Mesenchymal stem cell (in vitro differentiated cells and primary cell): ENCODE measurements at regions not wholly inside any gene's neighbourhood (a gene's known extent, or its start where the extent isn't known, plus 50 kb on each side); places are given as distances from the start of the nearest gene placed in this dataset.

ENCODE experiments used
- DNase-seq: peaks from one replicate; pipeline ENCODE4 v3.0.0-alpha.2; 2013
- H2AFZ ChIP-seq: one replicate; pipeline ENCODE4 v1.6.1; 2013; ENCODE audit warnings: low read depth, mild to moderate bottlenecking, control low read depth, inconsistent platforms, low read length, moderate library complexity
- H2AK5ac ChIP-seq: 2 replicates; pipeline ENCODE4 v1.6.1; 2013; ENCODE audit warnings: low read length, moderate library complexity, mild to moderate bottlenecking, inconsistent platforms; ENCODE audit not compliant: severe bottlenecking
- H2BK120ac ChIP-seq: one replicate; pipeline ENCODE4 v1.6.1; 2013; ENCODE audit warnings: low read depth, mild to moderate bottlenecking, inconsistent platforms, low read length, moderate library complexity
- H2BK12ac ChIP-seq, 2 experiments: one replicate each; pipeline ENCODE4 v1.6.1; 2013; ENCODE audit warnings: inconsistent platforms in 2 of 2, low read length in 2 of 2, mild to moderate bottlenecking in 2 of 2, moderate library complexity in 2 of 2, control low read depth in 1 of 2
- H2BK15ac ChIP-seq: one replicate; pipeline ENCODE4 v1.6.1; 2013; ENCODE audit warnings: mild to moderate bottlenecking, low read depth, inconsistent platforms; ENCODE audit not compliant: poor library complexity, severe bottlenecking
- H2BK5ac ChIP-seq: 2 replicates; pipeline ENCODE4 v1.6.1; 2013; ENCODE audit warnings: low read depth, mild to moderate bottlenecking, low read length, control low read depth, inconsistent platforms; ENCODE audit not compliant: poor library complexity, severe bottlenecking
- H3K14ac ChIP-seq, 2 experiments: one replicate each; pipeline ENCODE4 v1.6.1; 2013; ENCODE audit warnings: inconsistent platforms in 2 of 2, low read length in 2 of 2, control low read depth in 1 of 2, mild to moderate bottlenecking in 1 of 2, moderate library complexity in 1 of 2
- H3K18ac ChIP-seq, 2 experiments: one replicate each; pipeline ENCODE4 v1.6.1; 2013; ENCODE audit warnings: inconsistent platforms in 2 of 2, low read length in 2 of 2, control low read depth in 1 of 2, low read depth in 1 of 2, mild to moderate bottlenecking in 1 of 2
- H3K23ac ChIP-seq, 2 experiments: one replicate each; pipeline ENCODE4 v1.6.1; 2013; ENCODE audit warnings: inconsistent platforms in 2 of 2, low read length in 2 of 2, mild to moderate bottlenecking in 2 of 2, moderate library complexity in 2 of 2, control low read depth in 1 of 2
- H3K27ac ChIP-seq: 2 replicates; pipeline ENCODE4 v1.5.1; 2013; ENCODE audit warnings: mild to moderate bottlenecking, moderate library complexity, low read length, control low read depth, inconsistent platforms; ENCODE audit not compliant: poor library complexity, severe bottlenecking
- H3K27me3 ChIP-seq, 2 experiments: 2 replicates each; pipeline versions ENCODE4 v1.6.1 to v1.7.0; 2013; ENCODE audit warnings: low read length in 2 of 2, mild to moderate bottlenecking in 2 of 2, moderate library complexity in 2 of 2, control low read depth in 1 of 2, inconsistent platforms in 1 of 2; ENCODE audit not compliant: control insufficient read depth in 1 of 2, insufficient read depth in 1 of 2
- H3K36me3 ChIP-seq, 2 experiments: 2 replicates each; pipeline versions ENCODE4 v1.6.1 to v1.7.0; 2013; ENCODE audit warnings: low read length in 2 of 2, control low read depth in 1 of 2, inconsistent platforms in 1 of 2, low read depth in 1 of 2, mild to moderate bottlenecking in 1 of 2; ENCODE audit not compliant: insufficient read depth in 2 of 2, control insufficient read depth in 1 of 2
- H3K4ac ChIP-seq, 2 experiments: one replicate each; pipeline ENCODE4 v1.6.1; 2013; ENCODE audit warnings: inconsistent platforms in 2 of 2, low read length in 2 of 2, mild to moderate bottlenecking in 2 of 2, moderate library complexity in 2 of 2, control low read depth in 1 of 2, low read depth in 1 of 2
- H3K4me1 ChIP-seq: 2 replicates; pipeline ENCODE4 v1.6.1; 2013; ENCODE audit warnings: low read depth, low read length, control low read depth; ENCODE audit not compliant: control insufficient read depth, insufficient read depth
- H3K4me2 ChIP-seq: 2 replicates; pipeline ENCODE4 v1.6.1; 2013; ENCODE audit warnings: low read length, mild to moderate bottlenecking, inconsistent platforms; ENCODE audit not compliant: poor library complexity, severe bottlenecking
- H3K4me3 ChIP-seq, 2 experiments: 2 replicates each; pipeline versions ENCODE4 v1.5.1 to v1.7.0; 2013; ENCODE audit warnings: low read length in 2 of 2, mild to moderate bottlenecking in 2 of 2, control low read depth in 1 of 2, low read depth in 1 of 2; ENCODE audit not compliant: insufficient read depth in 1 of 2
- H3K79me1 ChIP-seq: replicated peaks from 2 replicates; pipeline ENCODE4 v1.6.1; 2013; ENCODE audit warnings: mild to moderate bottlenecking, control low read depth, low read length, inconsistent platforms; ENCODE audit not compliant: poor library complexity, severe bottlenecking
- H3K9ac ChIP-seq: 2 replicates; pipeline ENCODE4 v1.7.0; 2013; ENCODE audit warnings: mild to moderate bottlenecking, low read length, moderate library complexity
- H3K9me3 ChIP-seq: 2 replicates; pipeline ENCODE4 v1.7.0; 2013; ENCODE audit warnings: mild to moderate bottlenecking, low read length; ENCODE audit not compliant: control insufficient read depth
- H4K8ac ChIP-seq: one replicate; pipeline ENCODE4 v1.6.1; 2013; ENCODE audit warnings: inconsistent platforms, mild to moderate bottlenecking, low read length, moderate library complexity
- H4K91ac ChIP-seq: one replicate; pipeline ENCODE4 v1.6.1; 2013; ENCODE audit warnings: mild to moderate bottlenecking, low read length, inconsistent platforms
- WGBS: methylation state at CpG from one replicate; pipeline ENCODE4 v1.1.7; 2013; ENCODE audit warnings: mixed read lengths; 5-methylcytosine and 5-hydroxymethylcytosine counted together

DNA sequence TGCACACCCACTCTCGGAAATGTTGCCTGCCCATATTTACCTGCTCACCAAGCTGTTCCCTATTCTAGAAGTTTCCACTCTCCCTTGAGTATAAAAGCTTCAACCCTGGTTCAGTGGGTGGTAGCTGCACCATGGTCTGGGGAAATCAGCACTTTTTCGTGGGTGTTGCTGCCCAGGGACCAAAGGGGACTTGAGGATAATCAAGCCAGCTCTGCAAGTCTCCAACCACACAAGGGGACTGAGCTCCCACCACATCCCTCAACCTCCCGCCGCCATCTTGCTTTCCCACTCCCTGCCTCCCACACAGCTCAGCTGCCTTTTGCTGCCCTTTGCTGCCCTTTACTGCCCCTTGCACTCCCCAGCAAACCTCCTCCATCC lies 210.0 kb downstream of the AUH start:
- WGBS = 95% methylated on average over 4 of the region's 4 CpGs
- H2BK120ac ChIP-seq = no peak overlapping the region
- H3K9ac ChIP-seq = peak overlapping the region; percentile 60
- H3K4me1 ChIP-seq = peaks cover 9% of the 10 kb centered on the region
- no peaks in the 10 kb centered on the region for H3K27me3 ChIP-seq
- no peak overlapping the region for H2AFZ ChIP-seq
- H3K79me1 ChIP-seq = no peaks in the 10 kb centered on the region
- H3K4me3 ChIP-seq = no peak overlapping the region
- peak overlapping the region in 1 of 2 experiments; percentile 18 for H2BK12ac ChIP-seq
- H3K14ac ChIP-seq = peak overlapping the region in 1 of 2 experiments; percentile 82
- DNase-seq = no peak
- H3K4ac ChIP-seq = peak overlapping the region in 1 of 2 experiments; percentile 36
- peak overlapping the region in 1 of 2 experiments; percentile 50 for H3K18ac ChIP-seq
- no peak overlapping the region for H4K91ac ChIP-seq
- no peak overlapping the region for H3K27ac ChIP-seq
- no peak overlapping the region for H3K23ac ChIP-seq
- H4K8ac ChIP-seq = peak overlapping the region; percentile 23
- H2BK15ac ChIP-seq = no peak overlapping the region
- no peak overlapping the region for H2BK5ac ChIP-seq
- no peak overlapping the region for H3K4me2 ChIP-seq
- H3K36me3 ChIP-seq = no peaks in the 10 kb centered on the region
- H2AK5ac ChIP-seq = no peak overlapping the region
- peaks cover 7% of the 10 kb centered on the region for H3K9me3 ChIP-seq

DNA sequence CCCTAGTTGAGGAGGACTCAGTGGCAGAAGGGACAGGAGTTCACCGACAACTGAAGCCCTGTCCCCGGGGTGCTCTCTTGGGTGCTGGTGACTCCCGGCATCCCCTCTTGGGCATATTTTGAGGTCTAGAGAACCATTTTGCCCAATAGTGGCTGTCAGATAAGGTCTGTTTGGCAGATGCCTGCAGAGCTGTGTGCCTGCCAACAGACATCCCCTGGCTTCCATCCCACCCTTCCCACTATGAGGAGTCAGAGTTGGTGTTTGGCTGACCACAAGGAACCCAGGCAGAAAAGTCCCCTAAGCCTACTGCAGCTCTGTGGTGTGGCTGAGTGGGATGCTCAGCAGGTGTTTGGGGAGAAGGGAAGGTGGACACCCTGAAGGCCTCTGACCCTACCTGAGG lies 207.0 kb downstream of the AUH start:
- Histone ChIP-seq H3K4me1 (peaks cover 5% of the 10 kb centered on the region), H2AK5ac (no peak overlapping the region), H3K4me3 (no peak overlapping the region), H4K8ac (no peak overlapping the region), H3K14ac (no peak overlapping the region), H3K9me3 (peaks cover 7% of the 10 kb centered on the region), H2BK12ac (no peak overlapping the region), H3K4ac (no peak overlapping the region), H3K9ac (no peak overlapping the region), H3K18ac (no peak overlapping the region), H2AFZ (no peak overlapping the region), H3K27ac (no peak overlapping the region), H2BK15ac (no peak overlapping the region), H3K27me3 (no peaks in the 10 kb centered on the region), H3K36me3 (no peaks in the 10 kb centered on the region), H2BK5ac (no peak overlapping the region), H3K79me1 (no peaks in the 10 kb centered on the region), H3K23ac (no peak overlapping the region), H4K91ac (no peak overlapping the region), H2BK120ac (no peak overlapping the region), H3K4me2 (no peak overlapping the region)
- no peak for DNase-seq
- WGBS = 100% methylated on average over 1 of the region's 3 CpGs

DNA sequence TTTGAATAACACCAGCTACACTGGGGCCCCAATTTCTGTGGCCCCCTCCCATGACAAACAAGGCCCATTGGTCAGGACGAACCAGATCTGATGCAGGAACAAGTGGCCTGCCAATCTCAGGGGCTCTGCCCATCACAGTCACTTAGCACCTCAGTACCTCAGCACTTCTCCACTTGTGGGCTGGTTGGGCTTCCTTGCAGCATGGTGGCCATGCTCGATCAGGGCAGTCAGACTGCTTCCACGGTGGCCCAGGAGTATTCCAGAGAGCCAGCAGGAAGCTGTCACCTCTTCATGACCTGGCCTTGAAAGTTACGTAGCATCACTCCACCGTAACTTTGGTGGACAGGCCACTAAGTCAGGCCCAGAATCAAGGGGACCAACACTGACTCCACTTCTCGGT lies 206.5 kb downstream of the AUH start:
- Histone ChIP-seq H3K27ac (no peak overlapping the region), H3K14ac (no peak overlapping the region), H3K9me3 (peaks cover 5% of the 10 kb centered on the region), H3K4ac (no peak overlapping the region), H2BK5ac (no peak overlapping the region), H2BK120ac (no peak overlapping the region), H3K9ac (no peak overlapping the region), H3K4me3 (no peak overlapping the region), H3K27me3 (no peaks in the 10 kb centered on the region), H3K4me2 (no peak overlapping the region), H2AK5ac (no peak overlapping the region), H4K8ac (no peak overlapping the region), H4K91ac (no peak overlapping the region), H2BK12ac (peak overlapping the region in 1 of 2 experiments; percentile 7), H3K36me3 (no peaks in the 10 kb centered on the region), H3K79me1 (no peaks in the 10 kb centered on the region), H3K18ac (no peak overlapping the region), H3K4me1 (peaks cover 5% of the 10 kb centered on the region), H2BK15ac (no peak overlapping the region), H2AFZ (no peak overlapping the region), H3K23ac (no peak overlapping the region)
- no peak for DNase-seq
- WGBS = 97% methylated on average over 5 of the region's 6 CpGs

DNA sequence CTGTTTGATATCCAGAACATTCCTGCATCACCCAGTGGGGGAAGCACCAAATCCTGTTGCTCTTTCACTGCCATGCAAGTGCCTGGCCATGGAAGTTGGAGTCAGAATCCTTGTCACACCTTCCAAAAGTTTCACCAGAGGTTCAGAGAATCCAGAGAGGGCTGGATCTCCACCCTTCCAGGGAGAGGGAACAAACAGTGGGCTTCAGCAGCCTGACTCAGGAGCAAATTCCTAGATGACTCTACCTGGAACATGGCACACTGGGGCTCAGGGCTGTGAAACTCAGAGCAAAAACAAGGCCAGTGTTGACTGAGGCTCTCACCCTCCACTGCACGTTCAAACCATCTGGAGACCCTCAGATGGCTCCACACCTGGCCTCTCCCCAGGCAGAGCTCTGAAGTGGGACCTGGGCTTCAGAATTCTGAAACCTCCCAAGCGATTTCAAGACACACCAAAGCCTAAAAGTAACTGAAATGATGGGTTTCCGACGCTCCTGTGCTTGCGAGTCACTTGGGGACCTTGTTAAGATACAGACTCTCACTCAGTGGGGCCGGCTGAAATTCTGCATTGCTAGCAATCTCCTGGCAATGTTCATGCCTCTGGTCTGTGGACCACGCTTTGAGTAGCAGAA lies 205.9 kb downstream of the AUH start:
- Histone ChIP-seq H3K4ac (no peak overlapping the region), H2BK120ac (no peak overlapping the region), H3K9me3 (peaks cover 4% of the 10 kb centered on the region), H4K8ac (no peak overlapping the region), H3K27me3 (no peaks in the 10 kb centered on the region), H3K9ac (no peak overlapping the region), H3K27ac (no peak overlapping the region), H2BK5ac (no peak overlapping the region), H2AK5ac (no peak overlapping the region), H3K23ac (no peak overlapping the region), H2BK15ac (peak overlapping the region; percentile 60), H3K79me1 (no peaks in the 10 kb centered on the region), H2BK12ac (no peak overlapping the region), H2AFZ (no peak overlapping the region), H4K91ac (no peak overlapping the region), H3K14ac (no peak overlapping the region), H3K36me3 (no peaks in the 10 kb centered on the region), H3K4me3 (no peak overlapping the region), H3K4me2 (no peak overlapping the region), H3K4me1 (peaks cover 5% of the 10 kb centered on the region), H3K18ac (no peak overlapping the region)
- no peak for DNase-seq
- 95% methylated on average over 7 of the region's 7 CpGs for WGBS
